ENCODE measurements at regions not wholly inside any gene's neighbourhood (a gene's known extent, or its start where the extent isn't known, plus 50 kb on each side); places are given as distances from the start of the nearest gene placed in this dataset.

GRCh38 chr9:106069241-106069640, 374.9 kb downstream of the TMEM38B start:
- CTCF ChIA-PET: no interaction called here

GRCh38 chr9:106072421-106072820, 378.1 kb downstream of the TMEM38B start:
- TF ChIP-seq PKNOX1 (IDR thresholded peaks at IDR 0.05) (no peak), TARDBP (IDR thresholded peaks at IDR 0.05) (no peak), ZNF384 (IDR thresholded peaks at IDR 0.05) (no peak), FOXA1 (IDR thresholded peaks at IDR 0.05) (no peak), SUZ12 (IDR thresholded peaks at IDR 0.05) (no peak), CTBP1 (IDR thresholded peaks at IDR 0.05; ENCODE audit: borderline replicate concordance) (no peak), LEF1 (IDR thresholded peaks at IDR 0.05; ENCODE audit: borderline replicate concordance) (no peak), NFRKB (IDR thresholded peaks at IDR 0.05) (no peak), FOXK2 (IDR thresholded peaks at IDR 0.05) (no peak)
- DNase-seq (ENCODE audit: extremely low spot score): no peak
- ChIA-PET CTCF (no interaction called here), POLR2A (no interaction called here)

More at GRCh38 chr9:106069241-106069640, 374.9 kb downstream of the TMEM38B start:
- TF ChIP-seq FOXK2 (IDR thresholded peaks at IDR 0.05): no peak
- TF ChIP-seq SP1 (IDR thresholded peaks at IDR 0.05): no peak
- TF ChIP-seq BHLHE40 (IDR thresholded peaks at IDR 0.05; ENCODE audit: borderline replicate concordance): no peak
- TF ChIP-seq HDGF (IDR thresholded peaks at IDR 0.05; ENCODE audit: borderline replicate concordance): no peak
- no peak for TF ChIP-seq NFRKB (IDR thresholded peaks at IDR 0.05)
- no peak for TF ChIP-seq L3MBTL2 (conservative IDR thresholded peaks at IDR 0.05)
- TF ChIP-seq FOXA1 (IDR thresholded peaks at IDR 0.05): no peak
- TF ChIP-seq ELF4 (IDR thresholded peaks at IDR 0.05): no peak
- TF ChIP-seq ARNT (IDR thresholded peaks at IDR 0.05): no peak
- POLR2A ChIA-PET: no interaction called here
- DNase-seq (ENCODE audit: extremely low spot score): no peak

- TF ChIP-seq CTBP1 (IDR thresholded peaks at IDR 0.05; ENCODE audit: borderline replicate concordance): no peak
- no peak for TF ChIP-seq L3MBTL2 (conservative IDR thresholded peaks at IDR 0.05)
- no peak for TF ChIP-seq TARDBP (IDR thresholded peaks at IDR 0.05)
- no peak for TF ChIP-seq NFRKB (IDR thresholded peaks at IDR 0.05)
- TF ChIP-seq LEF1 (IDR thresholded peaks at IDR 0.05; ENCODE audit: borderline replicate concordance): no peak
- TF ChIP-seq ZNF384 (IDR thresholded peaks at IDR 0.05): no peak
- no peak for TF ChIP-seq HDGF (IDR thresholded peaks at IDR 0.05; ENCODE audit: borderline replicate concordance)
- DNase-seq (ENCODE audit: extremely low spot score): no peak
- ChIA-PET POLR2A (no interaction called here), CTCF (no interaction called here)
Observed at GRCh38 chr9:106074006-106074405, 379.7 kb downstream of the TMEM38B start.

- ChIA-PET CTCF (no interaction called here), POLR2A (no interaction called here)
- TF ChIP-seq BHLHE40 (IDR thresholded peaks at IDR 0.05; ENCODE audit: borderline replicate concordance) (no peak), L3MBTL2 (conservative IDR thresholded peaks at IDR 0.05) (no peak), PKNOX1 (IDR thresholded peaks at IDR 0.05) (no peak), ZNF384 (IDR thresholded peaks at IDR 0.05) (no peak), ELF4 (IDR thresholded peaks at IDR 0.05) (no peak), TARDBP (IDR thresholded peaks at IDR 0.05) (no peak), HDGF (IDR thresholded peaks at IDR 0.05; ENCODE audit: borderline replicate concordance) (no peak), FOXM1 (IDR thresholded peaks at IDR 0.05; ENCODE audit: borderline replicate concordance) (no peak), LEF1 (IDR thresholded peaks at IDR 0.05; ENCODE audit: borderline replicate concordance) (no peak), FOXK2 (IDR thresholded peaks at IDR 0.05) (no peak), ARNT (IDR thresholded peaks at IDR 0.05) (no peak), FOXA1 (IDR thresholded peaks at IDR 0.05) (no peak), CTBP1 (IDR thresholded peaks at IDR 0.05; ENCODE audit: borderline replicate concordance) (no peak), NFRKB (IDR thresholded peaks at IDR 0.05) (no peak), SP1 (IDR thresholded peaks at IDR 0.05) (no peak), SUZ12 (IDR thresholded peaks at IDR 0.05) (no peak)
- DNase-seq (ENCODE audit: extremely low spot score): no peak
Observed at GRCh38 chr9:106075236-106075959, 381.1 kb downstream of the TMEM38B start.

GRCh38 chr9:106075960-106076327, 381.6 kb downstream of the TMEM38B start:
- CTCF ChIA-PET: no interaction called here
- POLR2A ChIA-PET: no interaction called here
- no peak for DNase-seq (ENCODE audit: extremely low spot score)
- no peak for TF ChIP-seq SUZ12 (IDR thresholded peaks at IDR 0.05)
- no peak for TF ChIP-seq BHLHE40 (IDR thresholded peaks at IDR 0.05; ENCODE audit: borderline replicate concordance)
- TF ChIP-seq PKNOX1 (IDR thresholded peaks at IDR 0.05): no peak
- no peak for TF ChIP-seq L3MBTL2 (conservative IDR thresholded peaks at IDR 0.05)
- TF ChIP-seq HDGF (IDR thresholded peaks at IDR 0.05; ENCODE audit: borderline replicate concordance): no peak

GRCh38 chr9:106076711-106077110, 382.4 kb downstream of the TMEM38B start:
- no peak for DNase-seq (ENCODE audit: extremely low spot score)
- TF ChIP-seq HDGF (IDR thresholded peaks at IDR 0.05; ENCODE audit: borderline replicate concordance): no peak
- no peak for TF ChIP-seq CTBP1 (IDR thresholded peaks at IDR 0.05; ENCODE audit: borderline replicate concordance)
- no peak for TF ChIP-seq ZNF384 (IDR thresholded peaks at IDR 0.05)
- TF ChIP-seq FOXA1 (IDR thresholded peaks at IDR 0.05): no peak
- TF ChIP-seq SP1 (IDR thresholded peaks at IDR 0.05): no peak
- TF ChIP-seq ELF4 (IDR thresholded peaks at IDR 0.05): no peak
- TF ChIP-seq TARDBP (IDR thresholded peaks at IDR 0.05): no peak
- TF ChIP-seq FOXK2 (IDR thresholded peaks at IDR 0.05): no peak
- TF ChIP-seq FOXM1 (IDR thresholded peaks at IDR 0.05; ENCODE audit: borderline replicate concordance): no peak
- POLR2A ChIA-PET: no interaction called here
- CTCF ChIA-PET: no interaction called here
